GM12891 (cell line): ENCODE measurements at regions not wholly inside any gene's neighbourhood (a gene's known extent, or its start where the extent isn't known, plus 50 kb on each side); places are given as distances from the start of the nearest gene placed in this dataset.

Experiments used
- DNase-seq: peaks from one replicate; pipeline ENCODE4 v3.0.0; 2011; ENCODE audit warnings: low spot score; ENCODE audit not compliant: insufficient read length
- FAIRE-seq: peaks from 2 replicates; lab custom pipeline; 2011; peaks lifted over from hg19 to GRCh38; lab: Jason Lieb, UNC
- PAX5 ChIP-seq: IDR thresholded peaks from 2 replicates; pipeline ENCODE4 v1.6.1; 2011; ENCODE audit warnings: low read length, moderate library complexity, mild to moderate bottlenecking; ENCODE audit not compliant: insufficient read depth, severe bottlenecking
- POLR2A ChIP-seq: IDR thresholded peaks from 2 replicates; pipeline ENCODE4 v1.6.1; 2011; ENCODE audit warnings: low read depth, low read length, control low read depth
- POLR2AphosphoS5 ChIP-seq: IDR thresholded peaks from 2 replicates; pipeline ENCODE4 v1.6.1; 2011; ENCODE audit warnings: low read depth, low read length, control low read depth
- POU2F2 ChIP-seq: IDR thresholded peaks from 2 replicates; pipeline ENCODE4 v1.6.1; 2011; ENCODE audit warnings: low read depth, mild to moderate bottlenecking, control low read depth, low read length, moderate library complexity
- SPI1 ChIP-seq: IDR thresholded peaks from 2 replicates; pipeline ENCODE4 v1.6.1; 2011; ENCODE audit warnings: low read depth, low read length, control low read depth
- TAF1 ChIP-seq: IDR thresholded peaks from 2 replicates; pipeline ENCODE4 v1.6.1; 2011; ENCODE audit warnings: low read depth, low read length, control low read depth

GRCh38 chr2:142347751-142348150 is 216.9 kb upstream of the LRP1B start:
- no peak for TF ChIP-seq POU2F2
- no peak for TF ChIP-seq POLR2AphosphoS5
- no peak for TF ChIP-seq SPI1
- TF ChIP-seq POLR2A = no peak
- no peak for TF ChIP-seq TAF1
- no peak for TF ChIP-seq PAX5
- DNase-seq (no peak), FAIRE-seq (no peak)

GRCh38 chr2:142339261-142339660 is 208.4 kb upstream of the LRP1B start:
- FAIRE-seq = no peak
- TF ChIP-seq POU2F2 (no peak), PAX5 (no peak), SPI1 (no peak), TAF1 (no peak), POLR2AphosphoS5 (no peak), POLR2A (no peak)
- DNase-seq = no peak

GRCh38 chr2:142332196-142332595 is 201.4 kb upstream of the LRP1B start:
- FAIRE-seq (no peak), DNase-seq (no peak)

GRCh38 chr2:142330458-142330857 is 199.6 kb upstream of the LRP1B start:
- DNase-seq = no peak
- FAIRE-seq = no peak
- TF ChIP-seq POLR2AphosphoS5 = no peak
- TF ChIP-seq POU2F2 = no peak
- TF ChIP-seq SPI1 = no peak
- TF ChIP-seq TAF1 = no peak
- TF ChIP-seq POLR2A = no peak
- no peak for TF ChIP-seq PAX5

More at GRCh38 chr2:142332196-142332595, 201.4 kb upstream of the LRP1B start:
- TF ChIP-seq PAX5 (no peak), SPI1 (no peak), POU2F2 (no peak), POLR2A (no peak), TAF1 (no peak), POLR2AphosphoS5 (no peak)

GRCh38 chr2:142325870-142326269 is 195.1 kb upstream of the LRP1B start:
- no peak for DNase-seq
- TF ChIP-seq POLR2AphosphoS5 = no peak
- TF ChIP-seq POU2F2 = no peak
- TF ChIP-seq PAX5 = no peak
- no peak for TF ChIP-seq TAF1
- TF ChIP-seq SPI1 = no peak
- TF ChIP-seq POLR2A = no peak
- no peak for FAIRE-seq

- no peak for FAIRE-seq
- no peak for DNase-seq
- no peak for TF ChIP-seq POU2F2
- no peak for TF ChIP-seq POLR2A
- TF ChIP-seq POLR2AphosphoS5 = no peak
- TF ChIP-seq TAF1 = no peak
- no peak for TF ChIP-seq SPI1
- no peak for TF ChIP-seq PAX5
Measured at GRCh38 chr2:142323206-142323605, 192.4 kb upstream of the LRP1B start.

- no peak for FAIRE-seq
- TF ChIP-seq SPI1 (no peak), POLR2AphosphoS5 (no peak), POLR2A (no peak), POU2F2 (no peak)
Measured at GRCh38 chr2:142321706-142322280, 191.0 kb upstream of the LRP1B start.

GRCh38 chr2:142320067-142320466 is 189.3 kb upstream of the LRP1B start:
- no peak for FAIRE-seq

More at GRCh38 chr2:142321706-142322280, 191.0 kb upstream of the LRP1B start:
- DNase-seq = no peak

GRCh38 chr2:142316049-142316448 is 185.2 kb upstream of the LRP1B start:
- DNase-seq (no peak), FAIRE-seq (no peak)
- no peak for TF ChIP-seq POLR2A
- no peak for TF ChIP-seq PAX5
- no peak for TF ChIP-seq TAF1
- no peak for TF ChIP-seq SPI1
- no peak for TF ChIP-seq POU2F2
- no peak for TF ChIP-seq POLR2AphosphoS5

More at GRCh38 chr2:142320067-142320466, 189.3 kb upstream of the LRP1B start:
- TF ChIP-seq POLR2AphosphoS5 = no peak
- no peak for TF ChIP-seq TAF1
- TF ChIP-seq SPI1 = no peak
- no peak for TF ChIP-seq PAX5
- TF ChIP-seq POLR2A = no peak
- TF ChIP-seq POU2F2 = no peak
- DNase-seq = no peak
